GM19468 (cell line): ENCODE measurements at regions not wholly inside any gene's neighbourhood (a gene's known extent, or its start where the extent isn't known, plus 50 kb on each side); places are given as distances from the start of the nearest gene placed in this dataset.

ENCODE experiments used
- ATAC-seq: cut with Tn5 transposase; IDR thresholded peaks from one replicate; pipeline ENCODE4 v1.9.1; 2021; ENCODE audit warnings: mild to moderate bottlenecking, moderate library complexity, moderate number of reproducible peaks; ENCODE audit not compliant: unreplicated experiment; ENCODE audit errors: extremely low read depth

DNA sequence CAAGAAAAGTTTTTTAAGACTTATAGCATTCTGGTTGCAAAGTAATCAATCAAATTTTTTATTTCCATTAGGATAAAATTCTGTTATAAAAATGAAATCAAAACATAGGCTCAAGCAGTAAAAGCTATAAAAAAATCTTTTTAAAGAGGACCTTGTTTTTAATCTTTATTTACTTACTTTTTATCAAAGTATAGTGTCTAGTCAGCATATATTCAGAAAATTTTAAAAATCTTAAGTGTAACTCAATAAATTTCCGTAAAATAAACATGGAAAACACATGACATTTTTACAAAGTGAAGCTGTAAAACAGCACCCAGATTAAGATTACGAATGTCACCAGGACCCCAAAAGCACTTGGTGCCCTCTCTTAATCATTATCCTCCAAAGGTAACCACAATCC, 302.4 kb downstream of the TMEM161B start:
- ATAC-seq = no peak

DNA sequence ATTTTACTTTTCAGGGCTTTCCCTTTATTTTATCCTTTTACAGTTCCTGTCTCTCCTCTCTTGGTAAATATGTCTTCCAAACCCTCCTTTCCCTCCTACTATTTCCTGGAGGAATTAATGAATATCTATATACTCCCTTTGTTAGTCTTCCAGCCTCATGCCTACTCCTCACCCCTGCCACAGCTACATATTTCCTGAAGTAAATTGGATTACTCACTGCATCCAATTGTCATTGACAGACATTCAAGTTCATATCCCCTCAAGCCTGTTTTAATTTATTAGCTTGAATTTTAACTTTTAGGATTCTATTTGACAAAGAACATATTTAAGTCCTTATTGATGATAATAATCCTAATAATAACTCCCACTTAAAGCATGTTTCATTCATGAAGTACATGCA, 314.5 kb downstream of the TMEM161B start:
- ATAC-seq = no peak

DNA sequence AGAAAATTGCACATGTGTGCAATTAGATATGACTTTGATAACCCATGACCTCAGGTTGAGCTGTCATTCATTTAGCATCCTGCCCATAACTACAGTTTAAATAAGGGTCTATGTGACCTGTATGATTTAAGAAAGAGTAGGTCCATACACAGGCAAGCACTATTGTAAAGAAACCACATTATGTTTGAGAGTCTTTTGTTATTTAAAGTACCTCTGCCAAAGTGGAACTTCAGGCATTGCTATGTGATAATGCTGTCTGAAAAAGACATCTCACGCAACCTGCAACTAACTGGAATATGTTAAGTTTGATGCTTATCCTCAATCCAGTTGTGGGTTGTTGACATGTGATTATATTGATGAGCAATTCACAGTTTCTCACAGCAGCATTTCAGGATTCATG, 317.0 kb downstream of the TMEM161B start:
- no peak for ATAC-seq

DNA sequence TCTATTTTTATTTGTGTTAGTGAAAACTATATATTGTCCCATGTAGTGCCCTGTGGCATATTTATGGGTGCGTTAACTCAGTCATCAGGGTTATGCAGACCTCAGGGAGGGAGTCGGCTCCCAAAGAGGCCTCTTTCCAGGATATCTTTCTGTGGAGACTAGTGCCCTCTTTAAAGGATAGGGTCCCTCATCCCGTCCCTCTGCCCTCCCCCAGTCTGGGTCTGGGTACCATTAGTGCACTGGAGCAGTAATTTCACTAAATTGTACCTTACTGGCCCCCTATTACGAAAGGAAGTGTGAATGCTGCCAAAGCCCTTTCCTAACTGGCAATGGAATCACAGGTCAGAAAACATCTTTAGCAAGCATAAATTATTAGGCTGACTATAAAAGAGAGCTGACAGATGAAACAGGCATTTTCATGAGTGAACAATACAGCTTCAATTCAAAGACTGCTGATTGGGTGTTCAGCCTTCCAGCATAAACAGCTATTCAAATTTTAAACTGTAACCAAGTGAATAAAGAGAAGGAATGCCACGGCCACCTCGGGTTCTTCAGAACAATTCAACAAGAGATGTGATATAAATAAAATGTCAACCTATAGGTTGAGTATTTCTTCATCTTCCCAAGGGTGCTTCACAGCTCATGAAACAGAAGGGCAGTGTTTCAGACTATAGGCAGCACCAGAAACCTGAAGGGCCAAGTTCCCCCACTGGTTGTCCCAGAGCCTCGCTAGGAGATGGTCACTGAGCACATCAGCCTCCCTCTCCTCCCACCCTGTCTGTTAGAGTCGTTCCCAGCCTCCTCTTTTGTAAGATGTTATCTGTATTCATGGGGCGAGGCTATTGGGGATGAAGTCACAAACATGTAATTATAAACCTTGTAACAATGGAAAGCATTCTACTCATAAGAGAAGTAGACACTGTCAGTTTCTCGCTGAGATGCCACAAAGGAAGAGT, 318.7 kb downstream of the TMEM161B start:
- ATAC-seq = no peak

DNA sequence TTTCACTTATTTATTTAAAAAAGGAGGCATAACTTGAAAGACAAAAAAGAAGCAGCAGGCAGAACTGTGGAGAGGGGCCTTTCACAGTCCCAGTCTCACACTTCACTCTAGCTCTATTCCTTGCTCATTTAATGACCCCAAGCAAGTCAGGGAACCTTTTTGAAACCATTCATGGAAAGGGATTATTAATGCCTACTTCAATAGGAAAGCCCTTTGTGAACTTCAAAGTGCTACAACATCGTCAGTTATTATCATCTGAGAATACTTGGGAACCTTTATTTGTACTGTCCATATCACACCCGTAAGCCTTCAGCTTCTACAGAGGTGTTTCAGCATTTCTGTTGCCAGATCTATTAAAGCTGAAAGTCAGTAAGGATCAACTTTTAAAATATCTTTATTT, 320.2 kb downstream of the TMEM161B start:
- no peak for ATAC-seq

DNA sequence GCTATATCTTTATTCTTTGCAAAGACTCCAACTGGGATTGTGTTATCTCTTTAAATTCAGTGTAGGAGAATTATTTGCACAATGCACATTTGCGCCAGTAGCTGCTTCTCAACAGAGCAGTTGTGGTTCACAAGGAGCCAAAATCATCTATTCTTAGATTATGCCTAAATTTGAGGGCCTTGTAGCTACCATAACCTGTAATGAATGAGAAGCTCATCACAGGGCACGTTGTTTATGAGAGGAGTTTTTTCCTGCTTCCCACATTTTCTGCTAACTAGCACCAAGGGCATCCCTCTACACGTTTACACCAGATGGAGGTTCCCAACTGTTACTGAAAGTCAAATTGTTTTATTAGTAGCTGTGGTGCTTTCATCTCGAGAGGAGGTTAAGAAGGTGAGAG, 322.4 kb downstream of the TMEM161B start:
- ATAC-seq = no peak

DNA sequence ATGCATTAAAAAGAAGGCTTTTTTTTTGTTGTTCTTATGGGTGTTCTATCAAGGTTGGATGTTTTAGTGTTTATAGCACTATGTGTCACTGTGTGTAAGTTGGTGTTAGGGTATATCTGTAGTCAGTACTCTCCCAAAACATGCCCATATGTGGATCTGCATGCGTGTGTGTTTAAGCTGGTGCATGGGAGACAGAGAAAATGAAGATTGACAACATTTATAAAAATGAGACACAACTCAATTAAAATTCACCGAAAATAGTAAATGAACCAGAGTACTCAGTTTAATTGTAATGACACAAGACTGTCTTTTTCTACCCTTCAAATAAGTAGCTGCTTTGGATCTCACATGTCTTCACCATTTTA, 323.4 kb downstream of the TMEM161B start:
- no peak for ATAC-seq

DNA sequence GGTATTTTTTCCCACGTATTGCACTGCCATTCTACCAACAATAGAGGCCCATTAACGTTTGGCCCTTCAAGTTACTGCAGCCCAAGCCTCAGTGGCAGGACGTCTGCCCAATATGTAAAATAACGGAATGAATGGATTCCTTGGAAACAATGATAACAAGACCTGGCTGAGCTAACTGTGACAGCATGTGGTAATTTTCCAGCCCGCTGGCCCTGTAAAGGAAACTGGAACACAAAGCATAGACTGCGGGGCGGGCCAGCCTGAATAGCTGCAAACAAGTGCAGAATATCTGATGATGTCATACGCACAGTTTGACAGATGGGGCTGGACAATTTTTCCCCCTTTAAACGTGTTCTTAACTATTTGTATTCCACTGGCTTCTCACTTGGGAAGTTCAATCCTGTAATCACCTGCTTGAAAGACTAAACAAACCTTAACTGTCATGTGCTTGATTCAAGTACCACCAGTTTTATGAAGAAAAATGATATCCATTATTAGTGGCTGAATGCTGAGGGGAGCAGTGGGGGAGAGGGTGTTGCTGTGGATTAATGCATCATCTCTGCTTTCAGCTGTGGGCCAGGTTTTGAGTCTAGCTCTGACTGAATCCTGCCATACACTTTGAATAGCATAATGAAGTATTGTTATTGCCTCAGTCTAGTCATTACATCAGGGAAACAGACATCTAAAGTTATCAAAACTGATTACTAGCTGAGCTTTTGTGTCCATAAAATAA, 323.9 kb downstream of the TMEM161B start:
- ATAC-seq = no peak

DNA sequence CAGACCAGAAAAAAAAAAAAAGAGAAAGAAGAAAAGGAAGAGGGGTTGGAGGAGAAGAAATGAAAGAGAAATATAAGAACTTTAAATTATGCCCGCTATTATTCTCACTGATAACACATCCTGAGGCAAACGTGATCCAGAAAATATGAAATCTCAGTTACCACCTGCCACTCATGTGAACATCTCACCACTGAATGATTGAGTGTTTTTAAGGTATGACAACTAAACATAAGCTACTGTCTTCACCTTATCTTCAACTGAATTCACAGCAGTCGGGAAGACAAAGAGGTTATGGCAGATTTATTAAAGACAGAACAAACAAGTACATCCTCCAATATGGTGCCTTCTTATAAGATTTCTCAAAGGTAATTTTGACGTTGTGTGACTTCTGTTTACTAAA, 327.9 kb downstream of the TMEM161B start:
- no peak for ATAC-seq

DNA sequence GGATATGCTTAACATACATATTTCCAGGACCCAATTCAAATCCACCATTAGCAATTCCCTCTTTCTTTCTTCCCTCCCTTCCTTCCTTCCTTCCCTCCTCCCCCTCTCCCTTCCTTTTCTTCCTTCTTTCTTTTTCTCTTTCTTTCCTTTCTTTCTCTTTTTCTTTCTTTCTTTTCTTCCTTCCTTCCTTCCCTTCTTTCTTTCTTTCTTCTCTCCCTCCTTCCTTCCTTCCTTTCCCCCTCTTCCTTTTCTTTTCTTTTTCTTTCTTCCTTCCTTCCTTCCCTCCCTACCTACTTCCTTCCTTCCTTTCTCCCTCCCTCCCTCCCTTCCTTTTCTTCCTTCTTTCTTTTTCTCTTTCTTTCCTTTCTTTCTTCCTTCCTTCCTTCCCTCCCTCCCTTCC, 332.0 kb downstream of the TMEM161B start:
- no peak for ATAC-seq

DNA sequence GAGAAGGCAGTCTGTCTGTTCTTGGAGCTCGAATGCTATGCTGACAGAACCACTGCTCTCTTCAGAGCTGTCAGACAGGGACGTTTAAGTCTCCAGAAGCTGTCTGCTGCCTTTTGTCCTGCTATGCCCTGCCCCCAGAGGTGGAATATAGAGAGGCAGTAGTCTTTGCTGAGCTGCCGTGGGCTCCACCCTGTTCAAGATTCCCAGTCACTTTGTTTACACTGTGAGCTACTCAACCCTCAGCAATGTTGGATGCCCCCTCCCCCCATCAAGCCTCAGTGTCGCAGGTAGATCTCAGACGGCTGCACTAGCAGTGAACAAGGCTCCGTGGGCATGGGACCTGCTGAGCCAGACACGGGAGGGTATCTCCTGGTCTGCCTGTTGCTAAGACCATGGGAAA, 344.2 kb downstream of the TMEM161B start:
- ATAC-seq = no peak

DNA sequence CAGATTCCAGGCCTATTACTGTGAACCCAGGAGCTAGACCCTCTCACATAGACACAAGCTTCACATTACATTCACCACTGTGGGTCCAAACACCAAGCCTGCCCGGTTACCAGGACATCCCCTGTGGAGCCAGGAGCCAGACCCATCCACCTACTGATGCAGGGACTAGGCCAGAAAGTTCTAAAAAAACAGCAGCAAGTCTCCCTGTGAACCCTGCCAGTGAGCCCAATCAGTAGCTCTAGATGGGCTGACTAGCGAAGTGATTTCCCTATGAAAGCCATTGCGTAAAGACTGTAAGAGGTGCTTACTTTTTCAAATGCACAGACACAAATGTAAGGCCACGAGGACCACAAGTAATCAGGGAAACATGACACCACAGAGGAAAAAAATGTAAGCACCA, 352.3 kb downstream of the TMEM161B start:
- ATAC-seq = no peak

DNA sequence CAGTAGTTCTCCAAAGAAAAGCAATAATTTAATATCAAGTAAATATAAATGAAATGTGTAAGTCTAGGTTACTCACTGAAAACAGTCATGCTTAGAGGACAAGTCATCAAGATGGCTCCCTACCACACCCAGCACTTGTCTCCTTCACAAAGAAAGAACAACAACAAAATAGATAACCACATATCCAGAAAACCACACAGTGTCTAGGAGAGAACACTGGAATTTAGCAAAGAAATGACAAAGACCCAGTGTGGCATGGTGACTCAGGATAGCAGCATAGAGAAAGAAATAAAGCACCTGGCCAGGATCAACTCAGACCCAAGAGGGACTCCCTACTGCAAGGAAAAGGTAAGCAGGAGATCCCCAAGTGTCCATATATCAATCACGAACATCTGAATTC, 356.2 kb downstream of the TMEM161B start:
- no peak for ATAC-seq

DNA sequence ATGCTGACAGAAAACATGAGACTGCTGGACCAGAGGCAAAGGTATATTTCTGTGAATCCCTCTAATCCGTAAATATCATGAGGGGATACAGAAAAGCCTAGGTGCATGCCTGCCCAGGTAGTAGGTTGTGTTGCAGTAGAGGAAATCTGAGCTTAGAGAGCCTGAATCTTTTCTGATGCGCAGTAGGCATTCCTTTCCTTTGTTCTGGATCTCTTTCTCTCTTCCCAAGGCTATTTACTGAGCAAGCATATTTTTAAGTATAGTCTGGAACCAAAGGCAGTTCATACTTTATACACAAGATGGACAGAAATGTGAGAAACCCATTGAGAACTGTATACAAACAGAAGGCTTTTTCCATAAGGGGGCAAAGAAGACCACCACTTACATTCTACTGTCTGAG, 359.3 kb downstream of the TMEM161B start:
- no peak for ATAC-seq

DNA sequence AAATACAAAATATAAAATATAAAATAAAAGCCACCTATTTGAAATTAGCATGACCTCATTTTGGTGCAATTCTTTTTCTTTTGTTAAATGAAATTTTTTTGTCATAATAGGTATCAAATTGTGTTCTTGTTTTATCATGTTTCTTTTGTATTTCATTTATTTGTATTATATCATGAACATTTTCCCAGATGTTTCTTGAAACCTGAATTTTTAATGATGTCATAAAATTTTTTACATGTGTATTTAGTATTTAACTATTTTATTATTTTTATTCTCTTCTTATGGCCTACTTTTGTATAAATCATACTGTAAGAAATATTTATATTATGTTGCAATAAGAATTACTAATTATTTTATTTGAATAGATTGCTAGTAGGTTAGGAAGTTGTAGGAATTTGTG, 361.7 kb downstream of the TMEM161B start:
- ATAC-seq = no peak

DNA sequence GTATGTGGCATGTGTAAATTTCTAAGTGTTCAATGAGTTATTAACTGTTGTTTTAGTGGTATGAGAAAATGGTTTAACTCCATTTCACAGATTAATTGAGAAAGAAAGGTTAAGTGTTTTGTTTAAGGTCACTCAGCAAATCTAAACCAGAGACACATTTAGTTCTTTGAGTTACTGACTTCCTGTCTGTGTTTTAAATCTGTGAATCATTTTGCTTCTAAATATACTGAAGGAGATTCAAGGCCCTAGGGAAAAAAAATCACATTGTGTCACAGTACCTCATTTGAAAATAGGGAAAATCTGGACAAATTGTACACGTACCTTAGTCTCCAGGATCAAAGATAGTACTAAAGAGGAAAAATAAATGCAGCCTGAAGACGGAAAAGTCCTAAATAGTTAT, 368.2 kb downstream of the TMEM161B start:
- ATAC-seq = no peak

DNA sequence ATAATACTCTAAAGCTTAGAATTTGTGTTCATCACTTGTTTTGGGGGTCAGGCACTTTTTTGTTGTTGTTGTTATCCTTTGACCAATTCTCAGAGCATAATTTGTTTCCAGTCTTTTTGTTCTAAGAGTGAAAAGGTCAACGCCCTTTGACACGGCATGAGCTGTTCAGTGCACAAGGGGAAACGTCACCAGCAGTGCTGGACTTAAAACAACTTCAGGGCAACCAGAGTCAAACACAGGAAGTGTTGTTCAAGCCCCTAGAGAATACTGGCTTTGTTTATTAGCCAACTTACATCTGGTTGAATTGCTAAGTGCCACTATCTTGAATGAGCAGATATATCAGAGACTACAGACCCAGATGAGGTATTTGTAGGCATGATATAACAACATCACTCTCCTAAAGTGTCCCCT, 368.9 kb downstream of the TMEM161B start:
- no peak for ATAC-seq

DNA sequence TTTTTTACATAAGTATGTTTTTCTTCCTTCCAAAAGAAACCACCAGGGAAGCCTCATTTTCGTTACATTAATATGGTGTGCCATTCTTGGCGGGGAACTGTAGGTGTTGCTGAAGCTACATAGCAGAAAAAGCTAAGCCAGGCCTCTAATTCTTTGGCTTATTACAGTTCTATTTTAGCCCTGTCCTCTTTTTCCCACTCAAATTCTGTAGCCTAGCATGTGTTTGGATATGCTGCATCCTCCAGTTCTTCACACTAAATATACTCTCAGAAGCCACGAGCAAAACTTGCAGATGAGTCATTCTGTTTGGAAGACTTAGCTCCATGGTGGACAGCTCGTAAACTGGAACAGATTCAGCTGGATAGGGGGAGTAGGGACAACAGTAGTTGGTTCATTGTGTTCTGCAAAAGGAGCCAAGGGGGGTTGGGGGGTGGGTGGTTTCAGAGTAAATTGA, 369.4 kb downstream of the TMEM161B start:
- no peak for ATAC-seq

DNA sequence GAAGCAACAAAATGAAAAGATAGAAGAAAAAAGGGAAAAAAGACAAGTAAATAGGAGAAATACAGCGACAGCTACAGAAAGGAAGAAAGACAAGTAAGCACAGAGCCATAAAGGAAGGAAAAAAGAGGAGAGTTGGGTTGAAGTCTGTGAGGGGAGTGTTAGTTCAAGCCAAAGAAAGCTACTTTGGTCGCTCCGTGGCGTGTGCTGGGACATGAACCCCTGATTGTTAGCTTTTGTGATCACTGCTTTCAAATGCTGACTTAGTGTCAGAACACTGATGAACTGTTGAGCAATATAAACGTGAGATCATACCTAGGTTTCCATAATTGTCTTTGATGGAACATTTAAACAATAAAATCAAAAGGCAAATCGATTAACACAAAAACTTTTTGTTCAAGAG, 370.1 kb downstream of the TMEM161B start:
- ATAC-seq = no peak

DNA sequence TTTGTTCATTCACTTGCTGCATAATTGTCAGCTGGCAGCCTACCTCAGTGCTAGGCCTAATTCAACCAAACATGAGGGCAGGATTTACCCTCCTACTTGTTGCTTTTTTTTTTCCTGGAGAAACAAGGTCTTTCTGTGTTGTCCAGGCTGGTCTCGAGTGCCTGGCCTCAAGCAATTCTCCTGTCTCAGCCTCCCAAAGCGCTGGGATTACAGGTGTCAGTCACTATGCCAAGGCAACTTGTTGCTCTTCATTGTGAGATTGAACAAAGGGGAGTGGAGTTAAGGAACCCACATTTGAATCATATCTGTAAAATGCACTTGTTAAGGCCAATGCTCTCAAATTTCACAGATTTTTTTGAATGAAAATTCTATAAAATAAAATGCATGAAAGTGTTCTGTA, 380.5 kb downstream of the TMEM161B start:
- no peak for ATAC-seq

DNA sequence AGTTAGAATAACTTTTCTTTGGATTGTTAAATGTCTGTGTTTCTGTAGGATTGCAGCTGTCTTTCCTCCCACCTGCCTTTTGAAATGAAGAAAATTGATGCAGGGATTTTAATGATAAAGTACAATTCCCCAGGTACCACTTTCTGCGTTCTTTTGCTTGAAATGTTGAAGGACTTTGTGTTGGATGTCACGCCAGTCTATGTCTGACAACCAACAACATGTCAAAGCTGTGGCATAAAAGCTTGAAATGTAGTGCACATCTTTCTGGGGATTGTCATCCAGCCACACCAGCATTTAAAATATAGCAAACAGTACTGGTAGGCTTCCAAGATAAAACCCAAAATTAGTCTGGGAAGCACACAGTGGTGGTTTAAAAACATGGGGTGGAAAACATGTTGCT, 381.4 kb downstream of the TMEM161B start:
- ATAC-seq = no peak

DNA sequence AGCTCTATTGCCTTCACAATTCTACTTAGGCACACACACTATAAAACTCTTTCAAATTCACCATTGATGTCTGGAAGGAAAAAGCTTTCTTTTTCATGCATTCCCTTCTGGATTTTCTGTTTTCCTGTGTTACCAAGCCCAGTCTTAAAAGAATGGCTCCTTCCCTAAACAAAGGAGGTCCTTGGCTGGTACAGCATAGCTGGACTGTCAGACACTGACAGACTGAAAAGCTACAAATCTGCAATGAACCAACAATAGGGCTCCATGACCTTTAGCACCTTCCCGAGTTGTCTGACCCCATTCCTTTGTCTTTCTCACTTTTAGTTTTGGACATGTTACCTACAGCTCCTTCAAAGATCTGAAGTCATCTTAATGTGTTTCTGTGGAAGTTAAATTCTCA, 382.5 kb downstream of the TMEM161B start:
- no peak for ATAC-seq
